ENCODE measurements at regions not wholly inside any gene's neighbourhood (a gene's known extent, or its start where the extent isn't known, plus 50 kb on each side); places are given as distances from the start of the nearest gene placed in this dataset.
A peak's percentile ranks its signal among the peaks of the same experiment; 100 is the strongest.

DNA sequence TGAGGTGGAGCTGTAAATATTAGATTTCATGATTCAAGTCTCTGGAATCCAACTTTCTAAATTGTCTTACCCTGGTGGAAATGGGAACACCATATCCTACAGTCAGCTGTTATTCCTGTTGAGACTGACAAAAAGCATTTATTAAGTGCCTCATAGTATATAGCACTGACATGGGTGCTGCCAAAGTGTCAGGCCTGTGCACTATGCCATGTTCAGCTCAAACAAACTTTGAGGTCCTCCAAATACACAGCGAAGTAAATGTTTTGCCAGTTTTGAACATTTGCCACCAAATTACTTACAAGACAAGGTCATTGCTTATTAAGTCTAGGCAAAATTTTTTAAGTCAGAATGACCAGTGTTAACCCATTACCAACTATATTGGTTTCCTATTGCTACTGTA is 162.9 kb upstream of the SLC25A13 start:
- no peak for DNase-seq (ENCODE audit: low read depth in 2 of 2)

- no peak for DNase-seq (ENCODE audit: low read depth in 2 of 2)
These were observed 162.2 kb upstream of the SLC25A13 start for GRCh38 chr7:96484091-96484490.

DNA sequence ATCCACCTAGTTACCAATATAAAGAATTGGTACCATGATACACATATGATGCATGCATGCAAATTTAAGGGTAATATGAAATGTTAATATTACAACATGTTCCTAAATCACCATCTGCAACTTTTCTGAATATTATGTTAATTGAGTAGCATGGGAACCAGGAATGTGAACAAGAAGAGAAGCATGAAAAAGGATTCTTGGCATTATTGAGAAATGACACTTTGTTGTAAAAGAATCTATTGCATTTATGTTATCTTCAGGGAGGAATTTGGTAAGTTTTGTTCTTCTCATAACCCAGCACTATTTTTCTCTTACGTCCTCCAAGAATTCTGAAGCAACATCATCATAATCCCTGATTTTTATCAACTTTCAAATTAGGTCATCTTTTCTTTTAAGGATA is 159.9 kb upstream of the SLC25A13 start:
- DNase-seq (ENCODE audit: low read depth in 2 of 2), result no peak

- DNase-seq (ENCODE audit: low read depth in 2 of 2), result no peak
These were observed 157.2 kb upstream of the SLC25A13 start for GRCh38 chr7:96479015-96479645.

GRCh38 chr7:96471606-96472005 is 149.7 kb upstream of the SLC25A13 start:
- DNase-seq (ENCODE audit: low read depth in 2 of 2), result no peak

GRCh38 chr7:96452146-96452545 is 130.2 kb upstream of the SLC25A13 start:
- no peak for DNase-seq (ENCODE audit: low read depth in 2 of 2)

- no peak for DNase-seq (ENCODE audit: low read depth in 2 of 2)
These were observed 127.2 kb upstream of the SLC25A13 start for GRCh38 chr7:96449094-96449493.

GRCh38 chr7:96447109-96447645 is 125.3 kb upstream of the SLC25A13 start:
- no peak for DNase-seq (ENCODE audit: low read depth in 2 of 2)

DNA sequence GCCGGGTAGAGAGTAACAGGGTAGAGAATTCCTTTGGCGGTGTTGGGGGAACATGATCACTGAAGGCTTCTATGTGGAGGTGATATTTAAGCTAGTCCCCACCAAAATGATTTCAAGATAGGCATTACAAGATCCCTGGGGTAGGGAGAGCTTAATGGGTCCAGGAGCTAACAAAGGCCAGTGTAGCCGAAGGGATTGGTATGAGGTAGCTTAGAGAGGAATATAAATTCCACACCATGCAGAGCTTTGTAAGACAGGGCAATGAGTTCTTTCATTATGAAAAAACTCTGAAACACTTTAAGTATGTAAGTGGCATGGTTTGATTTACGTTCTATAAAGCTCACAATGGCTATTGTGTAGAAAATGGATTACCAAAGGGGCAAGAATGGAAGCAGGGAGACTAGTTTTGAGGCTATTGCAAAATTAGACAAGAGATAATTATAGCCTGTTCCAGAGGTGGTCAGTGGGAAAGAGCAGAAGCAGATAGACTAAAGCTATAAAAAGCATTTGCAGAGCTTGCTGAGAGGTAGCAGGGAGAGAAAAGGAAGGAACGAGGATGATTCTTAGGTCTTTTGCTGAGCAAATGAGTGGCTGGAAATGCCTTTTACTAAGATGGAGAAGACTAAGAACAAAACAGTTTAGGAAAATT is 119.7 kb upstream of the SLC25A13 start:
- DNase-seq (ENCODE audit: low read depth in 2 of 2), result no peak

DNA sequence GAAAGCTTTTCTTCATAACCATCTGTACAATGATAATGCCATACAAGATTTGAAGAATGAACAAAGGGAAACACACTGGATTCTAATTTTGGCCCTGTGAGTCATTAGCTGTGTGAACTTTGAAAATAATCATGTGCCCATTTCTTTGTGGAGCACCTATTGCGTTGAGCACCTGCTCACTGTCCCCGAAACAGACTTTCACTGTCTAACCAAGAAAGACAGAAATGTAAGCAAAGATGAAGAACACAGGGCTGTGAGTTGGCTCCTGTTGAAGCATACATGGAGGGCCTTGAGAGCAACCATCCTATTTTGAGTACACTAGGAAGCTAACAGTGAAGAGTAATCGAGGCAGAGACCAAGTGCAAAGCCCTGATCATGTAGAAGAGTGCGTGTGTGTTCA is 118.4 kb upstream of the SLC25A13 start:
- DNase-seq (ENCODE audit: low read depth in 2 of 2), result no peak

- DNase-seq (ENCODE audit: low read depth in 2 of 2), result no peak
These were observed 115.0 kb upstream of the SLC25A13 start for GRCh38 chr7:96436880-96437279.

DNA sequence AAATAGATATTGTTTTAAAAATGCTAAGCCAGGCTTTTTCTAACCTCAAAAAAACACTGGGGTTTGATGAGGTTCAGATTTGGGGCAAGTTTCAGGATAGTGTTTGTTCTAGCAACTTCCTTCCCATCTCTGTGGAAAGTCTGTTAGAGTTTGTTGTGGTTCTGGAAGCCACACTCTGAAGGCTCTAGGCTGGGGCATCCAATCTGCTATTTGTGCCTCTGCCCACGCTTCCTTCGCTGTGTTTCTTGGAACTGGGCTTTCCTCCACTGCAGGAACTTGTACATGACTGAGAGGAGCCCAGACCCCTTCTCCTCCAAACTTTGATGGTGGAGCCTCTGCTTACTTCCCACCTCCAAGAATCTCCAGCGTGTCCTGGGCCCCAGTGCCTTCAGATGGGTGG is 108.5 kb upstream of the SLC25A13 start:
- no peak for DNase-seq (ENCODE audit: low read depth in 2 of 2)

DNA sequence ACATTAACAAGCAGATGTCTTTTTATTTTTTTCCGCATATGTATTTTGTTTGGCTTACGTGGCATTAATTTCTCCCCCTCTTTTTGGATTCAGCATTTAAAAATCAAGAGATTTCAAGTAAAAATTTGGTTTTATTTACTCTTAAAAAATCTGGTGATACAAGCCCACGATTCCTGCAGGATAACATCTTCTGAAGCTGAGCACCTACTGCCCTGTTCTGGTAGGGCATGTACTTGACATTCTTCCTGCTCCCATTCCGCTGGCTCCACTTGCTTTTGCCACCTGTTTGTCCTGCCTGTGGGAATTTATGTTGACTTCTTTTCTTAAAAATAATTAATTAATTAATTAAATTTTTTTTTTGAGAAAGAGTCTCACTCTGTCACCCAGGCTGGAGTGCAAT is 105.2 kb upstream of the SLC25A13 start:
- no peak for DNase-seq (ENCODE audit: low read depth in 2 of 2)

- no peak for DNase-seq (ENCODE audit: low read depth in 2 of 2)
These were observed 104.8 kb upstream of the SLC25A13 start for GRCh38 chr7:96426685-96427084.

- DNase-seq (ENCODE audit: low read depth in 2 of 2), result no peak
These were observed 104.1 kb upstream of the SLC25A13 start for GRCh38 chr7:96426027-96426426.

GRCh38 chr7:96424411-96424810 is 102.5 kb upstream of the SLC25A13 start:
- no peak for DNase-seq (ENCODE audit: low read depth in 2 of 2)

GRCh38 chr7:96422388-96422787 is 100.5 kb upstream of the SLC25A13 start:
- no peak for DNase-seq (ENCODE audit: low read depth in 2 of 2)

DNA sequence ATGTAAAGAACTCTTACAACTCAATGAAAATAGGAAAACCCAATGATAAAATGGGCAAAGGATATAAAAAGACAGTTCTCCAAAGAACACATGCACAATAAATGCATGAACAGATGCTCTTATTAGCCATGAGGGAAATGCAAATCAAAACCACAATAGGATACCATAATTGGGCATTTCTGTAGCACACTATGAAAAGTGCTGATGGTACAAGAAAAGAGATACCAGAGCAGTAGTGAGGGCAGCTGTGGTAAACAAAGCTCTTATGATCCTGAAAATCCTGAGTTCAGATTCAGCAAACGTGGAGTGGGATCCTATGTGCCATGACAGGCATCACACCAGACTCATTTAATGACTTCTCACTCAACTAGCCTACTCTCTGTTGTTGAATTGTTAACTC is 96.7 kb upstream of the SLC25A13 start:
- DNase-seq (ENCODE audit: low read depth in 2 of 2), result no peak

- DNase-seq (ENCODE audit: low read depth in 2 of 2), result no peak
These were observed 95.9 kb upstream of the SLC25A13 start for GRCh38 chr7:96417784-96418183.

DNA sequence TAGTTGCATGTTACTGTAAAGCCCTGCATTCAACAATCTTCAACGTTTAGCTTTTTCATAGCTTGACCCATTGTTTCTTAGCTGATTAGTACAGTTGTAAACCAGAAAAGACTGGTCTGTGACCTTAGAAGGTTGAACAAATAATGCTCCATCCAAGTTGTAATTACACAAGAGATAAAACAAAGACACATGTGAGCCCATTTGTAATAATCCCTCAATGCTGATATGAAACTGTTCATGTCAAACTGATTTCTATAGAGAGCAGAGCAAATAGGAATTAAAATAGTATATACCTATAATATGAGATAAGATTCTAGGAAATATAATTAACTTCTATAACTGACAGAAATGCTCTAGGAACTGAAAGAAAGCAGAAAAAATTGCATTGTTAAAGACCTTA is 94.7 kb upstream of the SLC25A13 start:
- no peak for DNase-seq (ENCODE audit: low read depth in 2 of 2)

DNA sequence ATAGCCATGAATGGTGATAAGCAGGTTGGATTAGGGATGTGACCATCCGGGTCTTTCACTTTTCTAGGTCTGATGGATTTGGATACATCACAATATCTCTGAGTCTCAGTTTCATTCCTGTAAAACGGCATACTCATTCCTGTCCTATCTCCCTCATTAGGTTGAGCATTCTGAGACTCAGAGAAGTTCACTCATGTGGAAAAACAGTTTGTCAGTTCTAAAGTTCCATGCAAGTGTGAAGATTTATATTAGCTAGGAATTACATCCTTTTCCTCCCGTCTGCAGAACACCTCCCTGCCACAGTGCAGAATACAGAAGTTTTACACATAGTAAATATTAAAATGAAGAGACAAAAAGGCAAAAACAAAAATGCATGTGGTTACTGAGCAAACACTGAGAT is 94.2 kb upstream of the SLC25A13 start:
- no peak for DNase-seq (ENCODE audit: low read depth in 2 of 2)

- no peak for DNase-seq (ENCODE audit: low read depth in 2 of 2)
These were observed 93.5 kb upstream of the SLC25A13 start for GRCh38 chr7:96415293-96415940.

DNA sequence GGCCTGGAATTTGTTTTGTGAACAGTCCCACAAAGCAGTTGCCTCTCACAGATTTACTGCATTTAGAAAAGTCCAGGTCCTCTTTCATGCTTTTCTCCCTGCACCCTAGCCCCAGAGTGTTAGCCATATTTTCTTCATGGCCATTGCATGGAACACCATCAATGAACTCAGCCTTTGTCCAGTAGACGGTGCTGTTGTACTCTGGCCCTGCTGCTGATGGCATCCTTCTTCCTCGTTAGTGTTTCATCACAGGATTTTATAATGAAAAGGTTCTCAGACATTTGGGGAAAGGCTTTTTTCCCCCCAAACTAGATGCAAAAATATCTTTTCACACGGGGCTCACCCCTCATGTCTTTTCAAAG is 93.0 kb upstream of the SLC25A13 start:
- DNase-seq (ENCODE audit: low read depth in 2 of 2), result peak; percentile 10 to 17

All from activated CD4-positive, alpha-beta T cell treated with anti-CD3 and anti-CD28 coated beads for 24 hours (primary cell).